ENCODE measurements at regions not wholly inside any gene's neighbourhood (a gene's known extent, or its start where the extent isn't known, plus 50 kb on each side); places are given as distances from the start of the nearest gene placed in this dataset.

GRCh38 chr4:13118633-13119032 is 365.5 kb downstream of the RAB28 start:
- TF ChIP-seq CTCF (IDR thresholded peaks at IDR 0.05) (no peak), POLR2A (IDR thresholded peaks at IDR 0.05) (no peak)
